Astrocyte (in vitro differentiated cells and primary cell): ENCODE measurements at regions not wholly inside any gene's neighbourhood (a gene's known extent, or its start where the extent isn't known, plus 50 kb on each side); places are given as distances from the start of the nearest gene placed in this dataset.

Experiments
- DNase-seq: peaks from one replicate; pipeline ENCODE4 v3.0.0-alpha.2; 2010; ENCODE audit warnings: low read depth
- FAIRE-seq: peaks from 2 replicates; lab custom pipeline; 2011; peaks lifted over from hg19 to GRCh38; lab: Jason Lieb, UNC
- H2AFZ ChIP-seq: 2 replicates; pipeline ENCODE4 v1.6.0; 2012; ENCODE audit warnings: low read depth, low read length, inconsistent platforms
- H3K27ac ChIP-seq: 2 replicates; pipeline ENCODE4 v1.5.1; 2011; ENCODE audit warnings: low read depth, low read length, inconsistent platforms
- H3K27me3 ChIP-seq: 2 replicates; pipeline ENCODE4 v1.6.0; 2011; ENCODE audit warnings: low read length, inconsistent platforms; ENCODE audit not compliant: insufficient read depth
- H3K36me3 ChIP-seq: 2 replicates; pipeline ENCODE4 v1.5.1; 2011; ENCODE audit warnings: low read length, inconsistent platforms; ENCODE audit not compliant: insufficient read depth
- H3K4me1 ChIP-seq: 2 replicates; pipeline ENCODE4 v1.5.1; 2011; ENCODE audit warnings: low read length, inconsistent platforms; ENCODE audit not compliant: insufficient read depth
- H3K4me2 ChIP-seq: 2 replicates; pipeline ENCODE4 v1.6.0; 2012; ENCODE audit warnings: low read length, inconsistent platforms
- H3K4me3 ChIP-seq: 2 replicates; pipeline ENCODE4 v1.5.1; 2011; ENCODE audit warnings: low read depth, mild to moderate bottlenecking, low read length, inconsistent platforms; ENCODE audit not compliant: insufficient read depth
- H3K79me2 ChIP-seq: 2 replicates; pipeline ENCODE4 v1.6.0; 2012; ENCODE audit warnings: mild to moderate bottlenecking, low read length, inconsistent platforms; ENCODE audit not compliant: insufficient read depth
- H3K9ac ChIP-seq: 2 replicates; pipeline ENCODE4 v1.6.0; 2012; ENCODE audit warnings: mild to moderate bottlenecking, low read length, inconsistent platforms
- H3K9me3 ChIP-seq: 2 replicates; pipeline ENCODE4 v1.5.1; 2012; ENCODE audit warnings: low read depth, mild to moderate bottlenecking, low read length, inconsistent platforms; ENCODE audit not compliant: insufficient read depth
- H4K20me1 ChIP-seq: 2 replicates; pipeline ENCODE4 v1.6.0; 2012; ENCODE audit warnings: low read length, inconsistent platforms; ENCODE audit not compliant: insufficient read depth
- H3K27ac Mint-ChIP-seq: one replicate; pipeline ENCODE4 v1.8.0; 2021; ENCODE audit warnings: mild to moderate bottlenecking, mixed read lengths; ENCODE audit not compliant: unreplicated experiment
- H3K27me3 Mint-ChIP-seq: one replicate; pipeline ENCODE4 v1.8.0; 2021; ENCODE audit warnings: low read depth, mixed read lengths; ENCODE audit not compliant: unreplicated experiment
- H3K36me3 Mint-ChIP-seq: one replicate; pipeline ENCODE4 v1.8.0; 2021; ENCODE audit warnings: low read depth, mixed read lengths; ENCODE audit not compliant: unreplicated experiment
- H3K4me1 Mint-ChIP-seq: one replicate; pipeline ENCODE4 v1.8.0; 2021; ENCODE audit warnings: low read depth, mixed read lengths; ENCODE audit not compliant: unreplicated experiment
- H3K4me3 Mint-ChIP-seq: one replicate; pipeline ENCODE4 v1.8.0; 2021; ENCODE audit warnings: mild to moderate bottlenecking, moderate library complexity, mixed read lengths; ENCODE audit not compliant: unreplicated experiment
- H3K9me3 Mint-ChIP-seq: one replicate; pipeline ENCODE4 v1.8.0; 2021; ENCODE audit warnings: mild to moderate bottlenecking, mixed read lengths; ENCODE audit not compliant: unreplicated experiment
- EZH2 ChIP-seq: IDR thresholded peaks from 2 replicates; pipeline ENCODE4 v1.6.1; 2012; ENCODE audit warnings: mild to moderate bottlenecking, low read length, inconsistent platforms; ENCODE audit not compliant: insufficient read depth
- TF ChIP-seq, protein P1 (sequence below): IDR thresholded peaks from 2 replicates; pipeline ENCODE4 v1.5.1; 2011; ENCODE audit warnings: low read depth, mild to moderate bottlenecking, inconsistent platforms, low read length, moderate library complexity; ENCODE audit not compliant: insufficient read depth

DNA sequence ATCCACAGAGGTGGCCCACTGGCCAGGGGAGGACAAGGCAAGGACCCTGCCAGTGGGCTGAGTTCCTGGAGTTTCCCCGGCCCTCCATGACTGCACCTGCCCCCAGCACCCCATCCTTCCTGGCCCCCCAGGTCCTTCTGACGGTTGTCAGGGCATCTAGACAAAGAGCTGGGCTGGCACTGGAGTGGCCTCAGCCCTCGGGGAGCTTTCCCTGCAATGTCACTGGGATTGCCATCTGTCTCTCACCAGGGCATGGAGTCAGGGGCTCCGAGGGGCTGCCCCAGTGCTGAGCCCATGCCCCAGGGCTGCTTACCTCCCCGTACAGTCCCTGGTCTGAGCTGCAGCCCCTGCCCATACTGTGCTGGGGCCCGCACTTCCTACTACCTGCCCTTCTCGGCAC lies 446.5 kb upstream of the MKI67 start:
- Histone ChIP-seq H4K20me1 (no peaks in the 10 kb centered on the region), H3K4me2 (no peak overlapping the region), H3K4me1 (no peaks in the 10 kb centered on the region), H3K36me3 (no peaks in the 10 kb centered on the region), H3K9ac (no peak overlapping the region), H3K27me3 (no peaks in the 10 kb centered on the region), H3K79me2 (no peaks in the 10 kb centered on the region), H3K4me3 (no peak overlapping the region), H3K9me3 (no peaks in the 10 kb centered on the region), H3K27ac (no peak overlapping the region), H2AFZ (no peak overlapping the region)
- H3K4me1 Mint-ChIP-seq = peaks cover 3% of the 10 kb centered on the region
- H3K4me3 Mint-ChIP-seq = no peak overlapping the region
- DNase-seq = no peak
- H3K27ac Mint-ChIP-seq = no peak overlapping the region
- peaks cover 35% of the 10 kb centered on the region for H3K27me3 Mint-ChIP-seq
- no peaks in the 10 kb centered on the region for H3K36me3 Mint-ChIP-seq
- no peak for FAIRE-seq
- no peaks in the 10 kb centered on the region for H3K9me3 Mint-ChIP-seq
- TF ChIP-seq, protein P1, sequence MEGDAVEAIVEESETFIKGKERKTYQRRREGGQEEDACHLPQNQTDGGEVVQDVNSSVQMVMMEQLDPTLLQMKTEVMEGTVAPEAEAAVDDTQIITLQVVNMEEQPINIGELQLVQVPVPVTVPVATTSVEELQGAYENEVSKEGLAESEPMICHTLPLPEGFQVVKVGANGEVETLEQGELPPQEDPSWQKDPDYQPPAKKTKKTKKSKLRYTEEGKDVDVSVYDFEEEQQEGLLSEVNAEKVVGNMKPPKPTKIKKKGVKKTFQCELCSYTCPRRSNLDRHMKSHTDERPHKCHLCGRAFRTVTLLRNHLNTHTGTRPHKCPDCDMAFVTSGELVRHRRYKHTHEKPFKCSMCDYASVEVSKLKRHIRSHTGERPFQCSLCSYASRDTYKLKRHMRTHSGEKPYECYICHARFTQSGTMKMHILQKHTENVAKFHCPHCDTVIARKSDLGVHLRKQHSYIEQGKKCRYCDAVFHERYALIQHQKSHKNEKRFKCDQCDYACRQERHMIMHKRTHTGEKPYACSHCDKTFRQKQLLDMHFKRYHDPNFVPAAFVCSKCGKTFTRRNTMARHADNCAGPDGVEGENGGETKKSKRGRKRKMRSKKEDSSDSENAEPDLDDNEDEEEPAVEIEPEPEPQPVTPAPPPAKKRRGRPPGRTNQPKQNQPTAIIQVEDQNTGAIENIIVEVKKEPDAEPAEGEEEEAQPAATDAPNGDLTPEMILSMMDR = no peak
- no peak for TF ChIP-seq EZH2

- DNase-seq = no peak
- peaks cover 35% of the 10 kb centered on the region for H3K27me3 Mint-ChIP-seq
- Histone ChIP-seq H3K9ac (no peak overlapping the region), H3K27ac (no peak overlapping the region), H3K4me1 (no peaks in the 10 kb centered on the region), H3K79me2 (no peaks in the 10 kb centered on the region), H2AFZ (no peak overlapping the region), H3K27me3 (no peaks in the 10 kb centered on the region), H3K9me3 (no peaks in the 10 kb centered on the region), H3K36me3 (no peaks in the 10 kb centered on the region), H4K20me1 (no peaks in the 10 kb centered on the region), H3K4me2 (no peak overlapping the region), H3K4me3 (no peak overlapping the region)
- H3K9me3 Mint-ChIP-seq = no peaks in the 10 kb centered on the region
- no peak overlapping the region for H3K4me3 Mint-ChIP-seq
- FAIRE-seq = no peak
- TF ChIP-seq EZH2 = no peak
- TF ChIP-seq, protein P1 = no peak
- peaks cover 3% of the 10 kb centered on the region for H3K4me1 Mint-ChIP-seq
- H3K27ac Mint-ChIP-seq = no peak overlapping the region
- H3K36me3 Mint-ChIP-seq = no peaks in the 10 kb centered on the region
Observed at GRCh38 chr10:128573281-128573845, 447.1 kb upstream of the MKI67 start.

GRCh38 chr10:128573986-128574385 lies 447.8 kb upstream of the MKI67 start:
- TF ChIP-seq EZH2 = no peak
- TF ChIP-seq, protein P1 = no peak
- H3K4me3 Mint-ChIP-seq = no peak overlapping the region
- H3K9me3 Mint-ChIP-seq = no peaks in the 10 kb centered on the region
- Histone ChIP-seq H3K79me2 (no peaks in the 10 kb centered on the region), H3K9me3 (peaks cover 2% of the 10 kb centered on the region), H3K4me3 (no peak overlapping the region), H3K27me3 (no peaks in the 10 kb centered on the region), H4K20me1 (no peaks in the 10 kb centered on the region), H3K4me2 (no peak overlapping the region), H2AFZ (no peak overlapping the region), H3K4me1 (no peaks in the 10 kb centered on the region), H3K27ac (no peak overlapping the region), H3K36me3 (no peaks in the 10 kb centered on the region), H3K9ac (no peak overlapping the region)
- no peak for DNase-seq
- FAIRE-seq = no peak
- H3K4me1 Mint-ChIP-seq = peaks cover 3% of the 10 kb centered on the region
- no peak overlapping the region for H3K27ac Mint-ChIP-seq
- H3K27me3 Mint-ChIP-seq = peaks cover 36% of the 10 kb centered on the region
- no peaks in the 10 kb centered on the region for H3K36me3 Mint-ChIP-seq
